Activated CD4-positive, alpha-beta T cell treated with anti-CD3 and anti-CD28 coated beads for 36 hours (primary cell): ENCODE measurements at regions not wholly inside any gene's neighbourhood (a gene's known extent, or its start where the extent isn't known, plus 50 kb on each side); places are given as distances from the start of the nearest gene placed in this dataset.

Source experiments
- ATAC-seq: fragments of 200-7000 bp; cut with Tn5 transposase; one replicate; pipeline ENCODE4 v1.10.0; 2021; ENCODE audit warnings: mild to moderate bottlenecking, moderate library complexity
- CTCF ChIA-PET: fragments of 350-600 bp; sonication (Branson Sonifier 250); formaldehyde crosslinking; loops from one replicate; lab custom pipeline; 2021; ENCODE audit warnings: antibody characterized with exemption; lab: Charles Lee
- POLR2A ChIA-PET: fragments of 350-600 bp; sonication (Branson Sonifier 250); formaldehyde crosslinking; loops from one replicate; lab custom pipeline; 2021; ENCODE audit warnings: antibody characterized with exemption, inconsistent platforms; lab: Charles Lee
- DNase-seq: peaks from one replicate; pipeline ENCODE4 v3.0.0-alpha.2; 2020
- H3K27ac Mint-ChIP-seq: one replicate; pipeline ENCODE4 v1.8.0; 2021; ENCODE audit warnings: mixed read lengths
- H3K27me3 Mint-ChIP-seq: one replicate; pipeline ENCODE4 v1.8.0; 2021; ENCODE audit warnings: mixed read lengths
- H3K36me3 Mint-ChIP-seq: one replicate; pipeline ENCODE4 v1.8.0; 2021; ENCODE audit warnings: low read depth, mixed read lengths
- H3K4me1 Mint-ChIP-seq: one replicate; pipeline ENCODE4 v1.8.0; 2021; ENCODE audit warnings: mixed read lengths
- H3K4me3 Mint-ChIP-seq: one replicate; pipeline ENCODE4 v1.8.0; 2021; ENCODE audit warnings: mild to moderate bottlenecking, moderate library complexity, mixed read lengths
- H3K9me3 Mint-ChIP-seq: one replicate; pipeline ENCODE4 v1.8.0; 2021; ENCODE audit warnings: low read depth, mixed read lengths
- intact Hi-C, 2 experiments: fragments of 100-400 bp; cut with DNase I in 1 of 2; cut with micrococcal nuclease in 1 of 2; formaldehyde crosslinking; loops; one replicate each; pipeline versions ENCODE4 v1.14.2 to v1.15.1; 2022 to 2024; cut with DNase I, micrococcal nuclease

DNA sequence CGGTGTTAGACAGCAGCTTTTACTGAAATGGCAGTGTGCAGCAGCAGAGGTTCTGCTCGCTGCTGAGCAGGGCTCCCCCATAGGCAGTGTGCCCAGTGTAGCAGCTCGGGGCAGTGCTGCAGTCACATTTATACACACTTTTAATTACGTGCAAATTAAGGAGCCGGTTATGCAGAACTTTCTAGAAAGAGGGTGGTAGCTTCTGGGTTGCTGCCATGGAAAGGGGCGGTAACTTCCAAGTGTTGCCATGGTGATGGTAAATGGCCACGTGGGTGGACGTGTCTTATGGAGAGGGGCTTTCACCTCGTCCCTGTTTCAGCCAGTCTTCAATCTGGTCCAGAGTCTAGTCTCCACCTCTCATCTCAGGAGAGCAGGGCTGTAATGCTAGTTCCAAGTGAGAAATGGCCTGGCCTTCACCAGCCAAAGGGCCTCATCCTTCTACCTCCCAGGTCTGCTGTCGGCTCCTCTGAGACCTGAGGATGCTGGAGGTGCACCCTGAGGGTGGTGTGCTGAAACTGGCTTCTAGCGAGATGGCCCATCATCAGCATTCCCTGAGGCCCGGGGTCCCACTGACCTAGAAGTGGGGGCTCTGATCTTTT, 180.5 kb upstream of the PMEPA1 start:
- Mint-ChIP-seq H3K27me3 (peaks cover 6% of the 10 kb centered on the region), H3K9me3 (peaks cover 4% of the 10 kb centered on the region), H3K4me1 (no peaks in the 10 kb centered on the region), H3K27ac (no peak overlapping the region), H3K36me3 (no peaks in the 10 kb centered on the region), H3K4me3 (no peak overlapping the region)
- ChIA-PET CTCF (interaction anchor here (0.6 kb wide), 1 partner anchor 122 kb away, joined by 3 read pairs; no protein-coding TSS in a partner anchor), POLR2A (no interaction called here)
- ATAC-seq = no peak
- intact Hi-C loops = no loop called here
- DNase-seq = no peak

DNA sequence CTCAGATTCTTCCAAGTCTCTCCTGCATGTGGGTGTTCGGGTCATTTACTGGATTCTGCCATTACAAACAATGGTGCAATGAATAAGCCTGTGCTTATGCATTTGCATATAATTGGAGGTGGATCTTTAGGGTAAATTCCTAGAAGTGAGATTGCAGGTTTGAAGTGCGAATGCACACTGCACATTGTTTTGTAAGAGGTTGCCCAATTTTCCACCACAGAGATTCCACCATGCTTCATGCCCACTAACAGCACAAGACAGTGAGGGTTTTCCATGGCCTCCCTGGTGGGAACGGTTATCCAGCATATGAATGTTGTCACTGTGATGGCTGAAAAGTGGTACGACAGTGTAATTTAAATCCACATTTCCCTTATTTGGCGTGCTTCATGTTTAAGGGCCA, 178.8 kb upstream of the PMEPA1 start:
- ChIA-PET POLR2A (no interaction called here), CTCF (no interaction called here)
- H3K4me3 Mint-ChIP-seq = no peak overlapping the region
- no peaks in the 10 kb centered on the region for H3K36me3 Mint-ChIP-seq
- peaks cover 5% of the 10 kb centered on the region for H3K27me3 Mint-ChIP-seq
- H3K4me1 Mint-ChIP-seq = no peaks in the 10 kb centered on the region
- no peak overlapping the region for H3K27ac Mint-ChIP-seq
- ATAC-seq (no peak), DNase-seq (no peak)
- H3K9me3 Mint-ChIP-seq = peaks cover 4% of the 10 kb centered on the region
- intact Hi-C loops = no loop called here

DNA sequence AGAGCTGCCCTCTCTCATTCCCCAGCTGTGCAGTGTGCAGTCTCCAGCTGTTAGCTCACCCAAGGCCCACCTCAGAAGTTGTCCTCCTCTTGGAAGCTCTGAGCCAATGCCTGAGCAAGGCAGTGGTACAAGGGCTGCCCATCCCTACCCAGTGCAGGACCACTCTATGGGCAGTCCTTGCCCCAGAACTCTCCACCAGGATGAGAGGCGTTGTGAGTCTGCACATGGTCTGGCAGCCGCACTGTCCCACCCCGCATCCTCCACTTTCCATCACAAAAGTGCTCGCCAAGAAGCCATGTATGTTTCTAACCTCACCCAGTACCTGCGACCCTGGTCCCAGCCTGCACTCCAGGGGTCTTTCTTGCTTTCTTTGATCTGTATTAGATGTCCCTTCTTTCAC, 175.1 kb upstream of the PMEPA1 start:
- no peak overlapping the region for H3K27ac Mint-ChIP-seq
- H3K36me3 Mint-ChIP-seq = no peaks in the 10 kb centered on the region
- no peak overlapping the region for H3K4me3 Mint-ChIP-seq
- ATAC-seq (no peak), DNase-seq (no peak)
- ChIA-PET POLR2A (no interaction called here), CTCF (no interaction called here)
- peaks cover 2% of the 10 kb centered on the region for H3K27me3 Mint-ChIP-seq
- intact Hi-C loops = no loop called here
- H3K9me3 Mint-ChIP-seq = peaks cover 4% of the 10 kb centered on the region
- H3K4me1 Mint-ChIP-seq = no peaks in the 10 kb centered on the region

DNA sequence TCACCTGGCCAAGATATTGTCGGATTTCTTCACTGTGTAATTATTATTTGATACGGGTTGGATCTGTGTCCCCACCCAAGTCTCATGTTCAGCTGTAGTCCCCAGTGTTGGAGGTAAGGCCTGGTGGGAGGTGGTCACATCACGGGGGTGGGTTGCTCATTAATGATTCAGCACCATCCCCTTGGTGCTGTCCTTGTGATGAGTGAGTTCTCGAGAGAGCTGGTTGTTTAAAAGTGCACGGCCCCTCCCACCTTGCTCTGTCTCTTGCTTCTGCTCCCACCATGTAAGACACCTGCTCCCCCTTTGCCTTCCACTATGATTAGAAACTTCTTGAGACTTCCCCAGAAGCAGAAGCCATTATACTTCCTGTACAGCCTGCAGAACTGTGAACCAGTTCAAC, 173.9 kb upstream of the PMEPA1 start:
- no peaks in the 10 kb centered on the region for H3K36me3 Mint-ChIP-seq
- H3K27me3 Mint-ChIP-seq = peaks cover 2% of the 10 kb centered on the region
- intact Hi-C loops = no loop called here
- H3K9me3 Mint-ChIP-seq = peaks cover 4% of the 10 kb centered on the region
- no peak for ATAC-seq
- no peaks in the 10 kb centered on the region for H3K4me1 Mint-ChIP-seq
- H3K27ac Mint-ChIP-seq = no peak overlapping the region
- no peak for DNase-seq
- ChIA-PET POLR2A (no interaction called here), CTCF (no interaction called here)
- H3K4me3 Mint-ChIP-seq = no peak overlapping the region

DNA sequence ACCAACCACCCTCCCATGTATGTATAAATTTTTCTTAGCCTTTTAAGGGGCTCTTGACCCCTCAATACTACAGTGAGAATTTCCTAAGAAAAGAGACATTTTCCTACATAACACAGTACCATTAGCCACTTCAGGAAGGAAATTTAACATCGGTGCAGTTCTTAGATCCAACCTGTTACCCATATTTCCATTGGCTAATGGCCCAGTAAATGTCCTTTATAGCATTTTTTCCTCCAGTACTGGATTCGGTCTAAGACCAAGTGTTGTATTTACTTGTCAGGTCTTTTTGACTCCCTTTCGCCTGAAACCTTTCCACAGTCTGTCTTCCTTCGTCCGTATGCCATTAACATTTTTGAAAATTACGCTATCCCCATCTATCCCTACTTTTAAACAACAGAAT, 173.4 kb upstream of the PMEPA1 start:
- peaks cover 4% of the 10 kb centered on the region for H3K9me3 Mint-ChIP-seq
- intact Hi-C loops = no loop called here
- ChIA-PET CTCF (no interaction called here), POLR2A (no interaction called here)
- H3K4me3 Mint-ChIP-seq = no peak overlapping the region
- no peaks in the 10 kb centered on the region for H3K4me1 Mint-ChIP-seq
- ATAC-seq (no peak), DNase-seq (no peak)
- peaks cover 2% of the 10 kb centered on the region for H3K27me3 Mint-ChIP-seq
- H3K27ac Mint-ChIP-seq = no peak overlapping the region
- H3K36me3 Mint-ChIP-seq = no peaks in the 10 kb centered on the region

DNA sequence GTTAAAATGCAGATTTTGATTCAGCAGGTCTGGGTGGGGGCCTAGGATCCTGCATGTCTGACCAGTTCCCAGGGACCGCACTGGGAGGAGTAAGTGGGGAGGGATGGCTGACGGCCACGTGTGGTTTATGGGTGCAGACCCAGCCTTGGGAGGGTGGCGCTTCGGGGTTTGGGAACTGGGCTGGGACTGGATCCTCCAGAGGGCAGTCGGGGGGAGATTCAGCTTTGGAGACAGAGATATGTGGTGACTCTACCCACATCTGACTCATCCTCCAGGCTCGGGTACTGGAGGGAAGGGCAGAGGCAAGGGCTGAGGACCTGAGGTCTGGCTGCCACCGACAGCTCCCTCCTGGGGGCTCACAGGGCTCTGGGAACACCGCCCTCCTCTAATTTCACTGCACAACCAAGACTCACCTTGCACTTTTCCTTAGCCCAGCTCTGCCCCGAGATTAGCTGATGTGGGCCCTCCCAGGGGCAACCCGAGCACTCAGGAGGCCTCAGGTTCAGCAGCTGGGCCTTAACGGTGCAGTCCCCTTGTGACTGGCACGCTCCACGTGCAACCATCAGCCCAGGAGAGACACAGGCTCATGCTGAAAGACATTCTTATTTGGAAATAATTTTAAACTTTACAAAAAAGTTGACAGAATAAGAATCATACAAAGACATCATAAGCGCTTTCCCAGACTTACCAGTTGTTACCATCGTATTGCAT, 172.8 kb upstream of the PMEPA1 start:
- POLR2A ChIA-PET = interaction anchor here (0.5 kb wide), 1 partner anchor 31 kb away, joined by 3 read pairs; no protein-coding TSS in a partner anchor
- Mint-ChIP-seq H3K9me3 (peaks cover 3% of the 10 kb centered on the region), H3K27ac (no peak overlapping the region), H3K36me3 (no peaks in the 10 kb centered on the region), H3K4me1 (no peaks in the 10 kb centered on the region), H3K4me3 (no peak overlapping the region), H3K27me3 (peaks cover under 1% of the 10 kb centered on the region)
- DNase-seq = no peak
- no peak for ATAC-seq
- CTCF ChIA-PET = no interaction called here
- intact Hi-C loops = no loop called here

DNA sequence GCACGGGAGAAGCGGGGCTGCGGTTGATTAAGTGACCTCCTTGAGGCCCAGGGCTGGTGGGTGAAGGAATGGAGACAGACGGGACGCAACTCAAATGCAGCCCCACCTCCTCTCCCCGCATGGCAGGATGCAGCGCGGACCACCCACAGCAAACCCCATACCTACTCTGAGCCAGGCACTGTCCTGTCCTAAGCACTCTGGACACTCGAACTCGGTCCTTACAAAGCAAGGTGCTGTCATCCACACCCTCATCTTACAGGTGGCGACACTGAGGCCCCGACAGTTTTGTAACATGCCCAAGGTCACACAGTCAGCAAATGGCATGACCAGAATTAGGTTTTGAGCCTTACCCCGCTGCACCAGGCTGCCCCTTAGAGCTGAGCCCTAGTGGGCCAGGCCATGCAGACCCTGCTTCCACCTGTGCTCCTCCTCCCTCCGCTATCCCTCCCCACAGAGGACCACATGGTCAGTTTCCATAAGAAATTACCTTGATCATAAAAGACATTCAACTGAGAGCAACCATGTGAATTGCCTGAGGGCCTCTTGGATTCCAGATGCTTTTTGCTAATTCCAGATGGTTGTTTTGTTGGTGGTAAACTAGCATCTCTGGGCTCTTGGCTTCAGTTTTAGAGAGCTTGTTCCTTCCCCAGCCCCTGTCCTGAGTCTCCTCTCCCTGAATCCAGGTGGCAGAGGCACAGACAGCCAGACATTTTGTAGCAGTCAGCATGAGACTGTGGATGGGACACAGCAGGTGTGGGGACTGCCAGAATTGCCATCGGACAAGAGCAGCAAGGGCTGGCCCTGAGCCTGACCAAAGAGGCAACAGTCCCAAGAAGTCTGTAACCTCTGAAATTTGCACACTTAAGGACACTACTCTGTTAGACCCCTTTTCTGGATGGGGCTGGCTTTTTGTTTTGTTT, 171.9 kb upstream of the PMEPA1 start:
- DNase-seq = no peak
- Mint-ChIP-seq H3K36me3 (no peaks in the 10 kb centered on the region), H3K4me3 (no peak overlapping the region), H3K27me3 (no peaks in the 10 kb centered on the region), H3K9me3 (no peaks in the 10 kb centered on the region), H3K27ac (no peak overlapping the region), H3K4me1 (no peaks in the 10 kb centered on the region)
- ATAC-seq = no peak
- ChIA-PET POLR2A (no interaction called here), CTCF (no interaction called here)
- intact Hi-C loops = no loop called here

DNA sequence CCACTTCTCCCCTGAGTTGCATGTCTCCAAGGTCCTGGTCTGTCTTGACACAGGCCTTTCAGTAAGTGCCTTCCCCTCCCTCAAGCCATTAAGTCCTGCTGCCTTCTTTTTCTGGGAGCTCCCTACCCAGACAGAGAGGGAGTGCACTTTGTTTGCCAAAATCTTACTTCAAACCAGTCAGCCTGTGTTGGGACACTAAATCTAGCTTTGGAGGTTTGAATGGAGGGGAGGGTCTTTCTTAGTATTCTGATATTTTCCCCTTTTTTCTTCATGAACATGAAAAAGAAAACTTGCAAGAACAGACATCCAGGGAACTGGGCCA, 170.7 kb upstream of the PMEPA1 start:
- ChIA-PET POLR2A (no interaction called here), CTCF (no interaction called here)

DNA sequence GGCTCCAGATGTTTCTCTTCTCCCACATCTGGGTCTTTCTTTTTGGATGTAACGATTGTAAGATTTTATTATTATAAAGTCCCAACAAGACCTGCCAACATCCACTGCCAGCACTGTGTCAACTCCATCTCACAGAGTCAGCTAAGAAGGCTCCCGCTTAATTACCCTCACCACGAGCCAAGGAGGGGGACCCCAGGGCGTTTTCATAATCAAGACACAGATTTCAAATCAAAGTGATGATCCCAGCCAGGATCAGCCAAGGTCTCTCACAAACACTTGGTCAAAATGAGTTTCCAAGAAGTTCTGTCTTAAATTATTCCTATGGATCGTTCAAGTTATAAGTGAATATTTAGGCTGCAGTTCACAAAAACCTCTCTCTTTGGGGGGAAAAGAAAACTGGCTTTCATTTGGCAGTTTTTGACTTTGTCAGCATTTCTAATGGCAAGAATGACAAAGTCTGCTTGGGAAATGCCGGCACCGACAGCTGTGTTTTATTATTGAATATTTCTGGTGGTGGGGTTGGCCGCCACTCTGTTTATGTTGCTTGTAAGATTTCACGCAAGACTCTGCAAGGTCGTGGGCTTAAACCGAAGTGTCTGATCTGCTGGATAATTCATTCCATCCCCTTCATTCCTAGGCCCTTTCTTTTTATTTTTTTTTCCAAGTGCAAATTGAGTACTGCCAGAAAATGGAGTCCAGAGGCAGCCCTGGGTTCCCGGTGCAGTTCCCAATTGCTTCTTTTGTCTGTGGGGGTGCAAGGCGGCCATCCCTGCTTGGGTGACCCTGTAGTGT, 170.2 kb upstream of the PMEPA1 start:
- CTCF ChIA-PET = no interaction called here
- intact Hi-C loops = no loop called here
- no peak for ATAC-seq
- POLR2A ChIA-PET = no interaction called here
- Mint-ChIP-seq H3K4me3 (no peak overlapping the region), H3K36me3 (no peaks in the 10 kb centered on the region), H3K27ac (no peak overlapping the region), H3K9me3 (no peaks in the 10 kb centered on the region), H3K4me1 (no peaks in the 10 kb centered on the region), H3K27me3 (no peaks in the 10 kb centered on the region)
- no peak for DNase-seq

More for the DNA sequence above, 170.7 kb upstream of the PMEPA1 start:
- no peaks in the 10 kb centered on the region for H3K4me1 Mint-ChIP-seq
- H3K27me3 Mint-ChIP-seq = no peaks in the 10 kb centered on the region
- H3K36me3 Mint-ChIP-seq = no peaks in the 10 kb centered on the region
- DNase-seq (no peak), ATAC-seq (no peak)
- intact Hi-C loops = no loop called here
- no peak overlapping the region for H3K4me3 Mint-ChIP-seq
- H3K27ac Mint-ChIP-seq = no peak overlapping the region
- H3K9me3 Mint-ChIP-seq = no peaks in the 10 kb centered on the region

DNA sequence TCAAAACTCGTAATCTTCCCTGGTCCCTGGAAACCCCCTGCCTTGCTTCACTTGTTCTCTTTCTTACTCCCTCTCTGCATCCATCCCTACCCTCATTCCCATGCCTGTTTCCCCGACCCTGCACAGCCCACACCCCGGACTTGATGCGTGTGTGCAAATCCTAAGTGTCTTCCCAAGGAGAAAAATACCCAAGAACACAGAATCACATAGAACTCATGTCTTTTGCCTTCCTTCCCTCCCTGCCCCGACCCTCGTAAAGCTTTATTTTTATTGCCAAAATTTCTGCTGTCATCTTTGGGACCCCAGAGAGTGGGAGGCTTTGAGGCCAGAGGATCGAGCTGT, 169.6 kb upstream of the PMEPA1 start:
- Mint-ChIP-seq H3K4me1 (no peaks in the 10 kb centered on the region), H3K9me3 (no peaks in the 10 kb centered on the region), H3K36me3 (no peaks in the 10 kb centered on the region), H3K4me3 (no peak overlapping the region), H3K27ac (no peak overlapping the region), H3K27me3 (no peaks in the 10 kb centered on the region)
- ChIA-PET POLR2A (no interaction called here), CTCF (no interaction called here)
- ATAC-seq = no peak
- intact Hi-C loops = no loop called here
- DNase-seq = no peak

DNA sequence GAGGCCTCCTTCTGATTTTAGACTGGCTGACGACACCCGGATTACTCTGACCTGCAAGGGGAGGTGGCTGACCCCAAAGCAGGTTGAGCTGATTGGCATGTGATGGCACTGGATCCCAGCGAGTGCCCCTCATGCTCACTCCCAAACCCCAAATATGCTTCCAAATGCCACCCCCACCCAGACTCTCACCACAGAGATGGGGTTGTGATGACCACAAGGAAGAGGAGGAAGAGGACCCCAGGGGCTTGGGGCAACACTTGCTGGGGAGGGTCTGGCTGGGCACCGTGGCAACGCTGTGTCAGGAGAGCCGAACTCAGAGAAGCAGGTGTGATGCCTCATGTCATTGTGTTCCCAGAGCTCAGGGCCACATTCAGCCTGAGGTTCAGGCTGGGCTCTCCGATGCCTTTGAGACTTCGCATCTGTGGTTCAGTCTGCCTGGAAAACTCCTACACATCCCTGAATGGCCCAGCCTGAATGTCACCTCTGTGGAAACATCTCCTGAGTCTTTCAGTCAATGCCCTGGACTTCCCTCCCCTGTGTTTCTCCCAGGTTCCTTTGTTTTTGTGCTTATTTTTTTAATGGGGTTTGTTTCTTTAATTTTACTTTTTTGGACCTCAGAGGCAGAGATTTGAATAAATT, 169.1 kb upstream of the PMEPA1 start:
- no peak overlapping the region for H3K27ac Mint-ChIP-seq
- H3K4me1 Mint-ChIP-seq = no peaks in the 10 kb centered on the region
- no peak for ATAC-seq
- H3K27me3 Mint-ChIP-seq = no peaks in the 10 kb centered on the region
- no peaks in the 10 kb centered on the region for H3K36me3 Mint-ChIP-seq
- ChIA-PET CTCF (interaction anchor here (0.6 kb wide), 2 partner anchors 75 to 225 kb away, joined by 3 read pairs; no protein-coding TSS in a partner anchor), POLR2A (no interaction called here)
- H3K4me3 Mint-ChIP-seq = no peak overlapping the region
- no peaks in the 10 kb centered on the region for H3K9me3 Mint-ChIP-seq
- no peak for DNase-seq
- intact Hi-C loops = no loop called here
